Endometrium (tissue), 2 donors: ENCODE measurements at regions not wholly inside any gene's neighbourhood (a gene's known extent, or its start where the extent isn't known, plus 50 kb on each side); places are given as distances from the start of the nearest gene placed in this dataset.
A peak's percentile ranks its signal among the peaks of the same experiment; 100 is the strongest.
"Not testable (repeated sequence)": the region's sequence is repeated elsewhere in the genome, so short reads cannot be mapped to it uniquely, and the experiment has no call there.

Experiments
- FAIRE-seq: peaks from 2 replicates; lab custom pipeline; 2012; peaks lifted over from hg19 to GRCh38; lab: Jason Lieb, UNC
- donor health status: control.
- donor health status: control.

GRCh38 chr4:75189711-75190335 is 256.9 kb downstream of the PARM1 start:
- peak; percentile 45 for FAIRE-seq

- FAIRE-seq = no peak
These were observed 248.2 kb downstream of the PARM1 start for GRCh38 chr4:75180790-75181776.

GRCh38 chr4:75180217-75180616 is 247.3 kb downstream of the PARM1 start:
- peak; percentile 65 for FAIRE-seq

GRCh38 chr4:75179510-75179909 is 246.6 kb downstream of the PARM1 start:
- FAIRE-seq = no peak

GRCh38 chr4:75172551-75172950 is 239.6 kb downstream of the PARM1 start:
- FAIRE-seq = no peak

GRCh38 chr4:75169427-75169826 is 236.5 kb downstream of the PARM1 start:
- no peak for FAIRE-seq

GRCh38 chr4:75169020-75169419 is 236.1 kb downstream of the PARM1 start:
- FAIRE-seq = no peak

GRCh38 chr4:75168548-75168947 is 235.6 kb downstream of the PARM1 start:
- FAIRE-seq = no peak

GRCh38 chr4:75165100-75165499 is 232.2 kb downstream of the PARM1 start:
- FAIRE-seq = not testable (repeated sequence)

- no peak for FAIRE-seq
These were observed 225.5 kb downstream of the PARM1 start for GRCh38 chr4:75158451-75158850.

GRCh38 chr4:75154994-75155393 is 222.1 kb downstream of the PARM1 start:
- FAIRE-seq = no peak

- FAIRE-seq = no peak
These were observed 213.3 kb downstream of the PARM1 start for GRCh38 chr4:75146223-75146622.

- no peak for FAIRE-seq
These were observed 211.6 kb downstream of the PARM1 start for GRCh38 chr4:75144475-75144874.

- FAIRE-seq = no peak
These were observed 209.9 kb downstream of the PARM1 start for GRCh38 chr4:75142850-75143249.

- FAIRE-seq = no peak
These were observed 209.5 kb downstream of the PARM1 start for GRCh38 chr4:75142382-75142781.

- no peak for FAIRE-seq
These were observed 208.2 kb downstream of the PARM1 start for GRCh38 chr4:75141162-75141561.

- FAIRE-seq = no peak
These were observed 204.4 kb downstream of the PARM1 start for GRCh38 chr4:75137302-75137701.

- no peak for FAIRE-seq
These were observed 202.3 kb downstream of the PARM1 start for GRCh38 chr4:75135068-75135825.

- FAIRE-seq = not testable (repeated sequence)
These were observed 194.0 kb downstream of the PARM1 start for GRCh38 chr4:75126870-75127269.

GRCh38 chr4:75126058-75126457 is 193.1 kb downstream of the PARM1 start:
- no peak for FAIRE-seq

GRCh38 chr4:75122424-75123014 is 189.6 kb downstream of the PARM1 start:
- no peak for FAIRE-seq

GRCh38 chr4:75118739-75119138 is 185.8 kb downstream of the PARM1 start:
- no peak for FAIRE-seq
